ENCODE measurements at regions not wholly inside any gene's neighbourhood (a gene's known extent, or its start where the extent isn't known, plus 50 kb on each side); places are given as distances from the start of the nearest gene placed in this dataset.

DNA sequence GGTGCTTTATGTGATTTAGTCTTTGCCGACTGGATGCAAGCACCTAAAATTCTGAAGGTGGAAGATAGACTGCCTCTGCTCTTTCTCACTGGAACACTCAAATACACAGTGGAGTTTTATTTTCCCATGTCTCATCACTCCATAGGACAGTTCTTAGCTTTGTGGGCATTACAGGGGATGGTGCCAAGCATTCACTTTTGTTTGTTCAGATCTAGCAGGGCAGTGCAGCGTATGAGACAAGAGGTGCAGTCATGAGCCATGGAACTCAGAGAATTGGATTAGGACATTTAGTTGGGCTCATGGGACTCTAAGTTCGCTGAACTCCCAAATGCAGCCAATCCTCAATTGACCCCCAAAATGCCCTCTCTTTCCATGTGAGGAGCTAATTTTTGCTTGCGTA, 1136.9 kb upstream of the PRKX start:
- WGBS, 4 donors, result 88 to 96% (median 90%) methylated on average over 2 to 4 of the region's 4 CpGs
- no peak overlapping the region for H3K27ac ChIP-seq
- TF ChIP-seq POLR2A (IDR thresholded peaks at IDR 0.05), result no peak
- TF ChIP-seq, protein P1, sequence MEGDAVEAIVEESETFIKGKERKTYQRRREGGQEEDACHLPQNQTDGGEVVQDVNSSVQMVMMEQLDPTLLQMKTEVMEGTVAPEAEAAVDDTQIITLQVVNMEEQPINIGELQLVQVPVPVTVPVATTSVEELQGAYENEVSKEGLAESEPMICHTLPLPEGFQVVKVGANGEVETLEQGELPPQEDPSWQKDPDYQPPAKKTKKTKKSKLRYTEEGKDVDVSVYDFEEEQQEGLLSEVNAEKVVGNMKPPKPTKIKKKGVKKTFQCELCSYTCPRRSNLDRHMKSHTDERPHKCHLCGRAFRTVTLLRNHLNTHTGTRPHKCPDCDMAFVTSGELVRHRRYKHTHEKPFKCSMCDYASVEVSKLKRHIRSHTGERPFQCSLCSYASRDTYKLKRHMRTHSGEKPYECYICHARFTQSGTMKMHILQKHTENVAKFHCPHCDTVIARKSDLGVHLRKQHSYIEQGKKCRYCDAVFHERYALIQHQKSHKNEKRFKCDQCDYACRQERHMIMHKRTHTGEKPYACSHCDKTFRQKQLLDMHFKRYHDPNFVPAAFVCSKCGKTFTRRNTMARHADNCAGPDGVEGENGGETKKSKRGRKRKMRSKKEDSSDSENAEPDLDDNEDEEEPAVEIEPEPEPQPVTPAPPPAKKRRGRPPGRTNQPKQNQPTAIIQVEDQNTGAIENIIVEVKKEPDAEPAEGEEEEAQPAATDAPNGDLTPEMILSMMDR (IDR thresholded peaks at IDR 0.05), result no peak
- intact Hi-C loops (cut with DNase I), result no loop called here
- H3K9me3 ChIP-seq (replicated peaks in 1 of 3), result no peaks in the 10 kb centered on the region
- no peaks in the 10 kb centered on the region for H3K4me1 ChIP-seq (replicated peaks in 1 of 2)
- H3K36me3 ChIP-seq (replicated peaks in 1 of 2), result no peaks in the 10 kb centered on the region
- DNase-seq, result no peak
- H3K27me3 ChIP-seq, result no peaks in the 10 kb centered on the region
- H3K4me3 ChIP-seq, result no peak overlapping the region

DNA sequence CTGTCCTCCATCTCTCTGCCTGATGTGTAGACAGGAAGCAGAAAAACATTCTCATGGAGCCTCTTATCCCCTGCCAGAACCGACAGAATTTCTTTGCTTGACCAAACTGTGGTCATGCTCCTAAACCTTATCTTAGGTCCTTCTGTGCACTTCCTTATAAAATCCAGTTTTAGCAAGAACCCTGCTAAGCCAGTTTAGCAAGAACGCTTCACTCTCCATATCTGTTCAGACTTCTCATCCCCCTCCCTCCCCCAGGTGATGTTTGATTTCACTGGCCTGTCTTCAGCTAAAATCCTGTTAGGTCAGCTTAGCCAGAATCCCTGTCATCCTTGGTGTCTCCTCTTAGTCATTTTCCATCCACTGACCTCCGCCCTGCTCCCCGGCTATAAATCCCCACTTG, 1130.9 kb upstream of the PRKX start:
- Histone ChIP-seq H3K27ac (no peak overlapping the region), H3K27me3 (no peaks in the 10 kb centered on the region), H3K4me3 (no peak overlapping the region), H3K36me3 (replicated peaks in 1 of 2) (no peaks in the 10 kb centered on the region), H3K9me3 (replicated peaks in 1 of 3) (no peaks in the 10 kb centered on the region), H3K4me1 (replicated peaks in 1 of 2) (no peaks in the 10 kb centered on the region)
- WGBS, 4 donors, result 77 to 82% (median 80%) methylated on average over 4 of the region's 4 CpGs
- intact Hi-C loops (cut with DNase I), result no loop called here
- DNase-seq, result no peak
- TF ChIP-seq POLR2A (IDR thresholded peaks at IDR 0.05), result no peak
- TF ChIP-seq, protein P1 (IDR thresholded peaks at IDR 0.05), result no peak

DNA sequence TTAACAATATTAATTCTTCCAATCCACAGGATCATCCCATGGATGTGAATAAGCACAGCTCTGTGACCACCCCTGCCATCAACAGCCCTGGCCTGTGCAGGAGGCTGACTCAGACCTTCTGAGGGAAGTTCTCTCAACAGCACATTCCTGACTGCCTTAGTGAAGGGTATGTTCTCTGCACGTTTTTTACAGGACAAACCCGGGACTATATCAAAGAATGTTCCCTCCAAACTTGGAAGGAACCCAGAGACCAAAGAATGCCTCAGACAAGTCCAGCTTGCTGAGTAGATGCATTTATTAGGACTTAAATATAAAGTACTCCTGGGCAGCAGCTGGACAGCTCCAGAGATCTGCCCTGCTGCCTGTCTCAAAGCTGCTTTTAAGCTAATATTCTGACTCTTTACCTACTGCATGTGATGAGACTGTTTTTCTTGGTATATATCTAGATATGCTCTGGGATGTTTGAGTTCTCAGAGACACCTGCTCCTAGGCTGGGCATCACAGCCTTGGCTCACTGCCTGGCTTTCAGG, 1127.8 kb upstream of the PRKX start:
- Histone ChIP-seq H3K9me3 (replicated peaks in 1 of 3) (no peaks in the 10 kb centered on the region), H3K27ac (no peak overlapping the region), H3K36me3 (replicated peaks in 1 of 2) (no peaks in the 10 kb centered on the region), H3K27me3 (no peaks in the 10 kb centered on the region), H3K4me1 (replicated peaks in 1 of 2) (no peaks in the 10 kb centered on the region), H3K4me3 (no peak overlapping the region)
- no peak for DNase-seq
- intact Hi-C loops (cut with DNase I), result no loop called here
- 31 to 65% (median 61%) methylated on average over 2 of the region's 2 CpGs; no CpG with 5 or more reads in 1 of the 4 donors for WGBS, 4 donors
- TF ChIP-seq, protein P1 (IDR thresholded peaks at IDR 0.05), result no peak
- TF ChIP-seq POLR2A (IDR thresholded peaks at IDR 0.05), result no peak

DNA sequence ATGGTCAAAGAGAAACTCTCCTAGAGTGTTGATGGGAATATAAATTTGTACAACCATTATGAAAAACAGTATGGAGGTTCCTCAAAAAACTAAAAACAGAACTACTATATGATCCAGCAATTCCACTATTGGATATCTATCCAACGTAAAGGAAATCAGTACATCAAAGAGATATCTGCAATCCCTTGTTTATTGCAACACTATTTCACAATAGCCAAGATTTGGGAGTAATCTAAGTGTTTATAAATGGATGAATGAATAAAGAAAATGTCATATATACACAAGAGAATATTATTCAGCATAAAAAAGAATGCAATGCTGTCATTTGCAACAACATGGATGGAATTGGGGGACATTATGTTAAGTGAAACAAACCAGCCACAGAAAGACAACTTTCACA, 1118.1 kb upstream of the PRKX start:
- no peak for DNase-seq
- WGBS, 4 donors, result 72 to 87% (median 84%) methylated on average over 1 of the region's 1 CpG
- H3K4me1 ChIP-seq (replicated peaks in 1 of 2), result no peaks in the 10 kb centered on the region
- H3K9me3 ChIP-seq (replicated peaks in 1 of 3), result no peaks in the 10 kb centered on the region
- H3K36me3 ChIP-seq (replicated peaks in 1 of 2), result no peaks in the 10 kb centered on the region
- no peaks in the 10 kb centered on the region for H3K27me3 ChIP-seq
- H3K27ac ChIP-seq, result no peak overlapping the region
- intact Hi-C loops (cut with DNase I), result no loop called here
- no peak for TF ChIP-seq POLR2A (IDR thresholded peaks at IDR 0.05)
- TF ChIP-seq, protein P1 (IDR thresholded peaks at IDR 0.05), result no peak
- no peak overlapping the region for H3K4me3 ChIP-seq
